GM21723 (cell line): ENCODE measurements at regions not wholly inside any gene's neighbourhood (a gene's known extent, or its start where the extent isn't known, plus 50 kb on each side); places are given as distances from the start of the nearest gene placed in this dataset.
"Not testable (repeated sequence)": the region's sequence is repeated elsewhere in the genome, so short reads cannot be mapped to it uniquely, and the experiment has no call there.

Experiments used
- ATAC-seq: cut with Tn5 transposase; IDR thresholded peaks from one replicate; pipeline ENCODE4 v1.9.1; 2021; ENCODE audit warnings: mild to moderate bottlenecking, moderate library complexity; ENCODE audit not compliant: unreplicated experiment

- no peak for ATAC-seq
Measured at GRCh38 chr11:90288212-90288821, 65.5 kb upstream of the CHORDC1 start.

- no peak for ATAC-seq
Measured at GRCh38 chr11:90286640-90287039, 63.8 kb upstream of the CHORDC1 start.

- no peak for ATAC-seq
Measured at GRCh38 chr11:90284171-90284570, 61.3 kb upstream of the CHORDC1 start.

- ATAC-seq = not testable (repeated sequence)
Measured at GRCh38 chr11:90282551-90283071, 59.8 kb upstream of the CHORDC1 start.

GRCh38 chr11:90274362-90274761 lies 51.5 kb upstream of the CHORDC1 start:
- ATAC-seq = no peak
